ENCODE measurements at regions not wholly inside any gene's neighbourhood (a gene's known extent, or its start where the extent isn't known, plus 50 kb on each side); places are given as distances from the start of the nearest gene placed in this dataset.

GRCh38 chr7:22676385-22676784, 50.6 kb upstream of the IL6 start:
- WGBS, 2 donors, result 89 to 96% methylated on average over 2 of the region's 2 CpGs
- peaks cover 12 to 15% of the 10 kb centered on the region in 2 donors for H3K4me1 ChIP-seq
- H3K4me3 ChIP-seq (replicated peaks in 1 of 3), result no peak overlapping the region
- no peaks in the 10 kb centered on the region for H3K9me3 ChIP-seq
- no peak for DNase-seq
- no peaks in the 10 kb centered on the region for H3K36me3 ChIP-seq
- H3K27me3 ChIP-seq, result no peaks in the 10 kb centered on the region
- H3K27ac ChIP-seq, result no peak overlapping the region
- intact Hi-C loops (cut with DNase I), result no loop called here
- TF ChIP-seq POLR2A (IDR thresholded peaks at IDR 0.05), result no peak
- TF ChIP-seq, protein P1, sequence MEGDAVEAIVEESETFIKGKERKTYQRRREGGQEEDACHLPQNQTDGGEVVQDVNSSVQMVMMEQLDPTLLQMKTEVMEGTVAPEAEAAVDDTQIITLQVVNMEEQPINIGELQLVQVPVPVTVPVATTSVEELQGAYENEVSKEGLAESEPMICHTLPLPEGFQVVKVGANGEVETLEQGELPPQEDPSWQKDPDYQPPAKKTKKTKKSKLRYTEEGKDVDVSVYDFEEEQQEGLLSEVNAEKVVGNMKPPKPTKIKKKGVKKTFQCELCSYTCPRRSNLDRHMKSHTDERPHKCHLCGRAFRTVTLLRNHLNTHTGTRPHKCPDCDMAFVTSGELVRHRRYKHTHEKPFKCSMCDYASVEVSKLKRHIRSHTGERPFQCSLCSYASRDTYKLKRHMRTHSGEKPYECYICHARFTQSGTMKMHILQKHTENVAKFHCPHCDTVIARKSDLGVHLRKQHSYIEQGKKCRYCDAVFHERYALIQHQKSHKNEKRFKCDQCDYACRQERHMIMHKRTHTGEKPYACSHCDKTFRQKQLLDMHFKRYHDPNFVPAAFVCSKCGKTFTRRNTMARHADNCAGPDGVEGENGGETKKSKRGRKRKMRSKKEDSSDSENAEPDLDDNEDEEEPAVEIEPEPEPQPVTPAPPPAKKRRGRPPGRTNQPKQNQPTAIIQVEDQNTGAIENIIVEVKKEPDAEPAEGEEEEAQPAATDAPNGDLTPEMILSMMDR (IDR thresholded peaks at IDR 0.05), result no peak

- intact Hi-C loops (cut with DNase I), result no loop called here
- H3K4me3 ChIP-seq (replicated peaks in 1 of 3), result no peak overlapping the region
- DNase-seq, result peak in 1 of 2 donors; percentile 17
- TF ChIP-seq, protein P1 (IDR thresholded peaks at IDR 0.05), result no peak
- no peak for TF ChIP-seq POLR2A (IDR thresholded peaks at IDR 0.05)
- no peak overlapping the region for H3K27ac ChIP-seq
- H3K36me3 ChIP-seq, result no peaks in the 10 kb centered on the region
- no peaks in the 10 kb centered on the region for H3K27me3 ChIP-seq
- H3K9me3 ChIP-seq, result no peaks in the 10 kb centered on the region
- 71 to 90% methylated on average over 2 of the region's 2 CpGs for WGBS, 2 donors
- peaks cover 14 to 15% of the 10 kb centered on the region in 2 donors for H3K4me1 ChIP-seq
Measured at GRCh38 chr7:22675917-22676343, 51.1 kb upstream of the IL6 start.

DNA sequence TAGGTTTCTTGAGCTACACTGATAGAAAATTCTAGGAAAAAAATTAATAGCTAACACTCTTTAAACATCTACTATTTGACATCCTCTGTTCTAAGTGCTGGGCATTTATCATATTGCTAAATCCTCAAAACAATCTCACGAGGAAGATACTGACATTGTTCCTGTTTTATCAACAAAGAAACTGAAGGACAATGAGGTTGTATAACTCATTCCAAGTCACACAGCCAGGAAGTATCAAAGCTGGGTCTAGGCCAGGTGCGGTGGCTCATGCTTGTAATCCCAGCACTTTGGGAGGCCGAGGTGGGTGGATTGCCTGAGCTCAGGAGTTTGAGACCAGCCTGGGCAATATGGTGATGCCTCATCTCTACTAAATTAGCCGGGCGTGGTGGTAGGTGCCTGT, 51.6 kb upstream of the IL6 start:
- H3K27ac ChIP-seq, result no peak overlapping the region
- no peak for TF ChIP-seq POLR2A (IDR thresholded peaks at IDR 0.05)
- TF ChIP-seq, protein P1 (IDR thresholded peaks at IDR 0.05), result no peak

DNA sequence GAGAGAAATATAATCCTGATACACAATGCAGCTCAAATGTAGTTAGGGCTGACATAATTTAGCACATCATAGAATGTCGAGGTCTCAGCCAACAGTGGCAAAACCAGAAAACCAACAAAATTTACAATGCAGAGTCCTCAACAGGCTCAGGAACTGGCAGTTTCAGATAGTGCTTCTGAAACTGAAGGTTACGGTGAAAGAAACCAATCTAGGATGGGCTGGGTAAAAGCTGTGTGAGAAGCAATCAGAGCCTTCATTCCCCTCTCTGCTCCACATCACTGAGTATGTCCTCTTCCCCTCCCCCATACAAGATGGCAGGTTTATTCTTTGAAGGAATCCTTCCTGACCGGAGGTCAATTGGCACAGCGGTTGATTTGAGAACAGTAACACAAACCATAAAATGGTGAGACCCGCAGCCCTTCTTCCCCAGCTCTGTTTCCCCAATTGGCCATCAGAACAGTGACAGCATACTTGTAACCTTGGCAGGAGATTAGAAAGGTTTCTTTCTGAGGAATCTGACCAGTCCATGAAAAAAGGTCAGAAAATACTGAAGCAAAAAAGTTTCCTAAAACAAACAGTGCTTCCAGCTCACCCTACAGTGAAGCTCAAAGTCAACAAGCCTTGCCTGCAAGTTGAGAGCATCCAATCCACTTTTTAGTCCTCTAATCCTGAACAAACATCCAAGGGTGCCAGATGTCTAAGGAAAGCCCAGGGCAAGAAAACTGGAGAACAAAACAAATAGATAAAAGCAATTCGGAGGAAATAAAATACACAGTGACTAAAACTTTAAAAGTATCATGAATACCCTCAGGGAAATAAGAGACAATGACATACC, 53.9 kb upstream of the IL6 start:
- no peak for TF ChIP-seq POLR2A (IDR thresholded peaks at IDR 0.05)
- TF ChIP-seq, protein P1 (IDR thresholded peaks at IDR 0.05), result no peak
- 26 to 33% methylated on average over 6 of the region's 6 CpGs for WGBS, 2 donors
- intact Hi-C loops (cut with DNase I), result no loop called here

More for the DNA sequence above, 51.6 kb upstream of the IL6 start:
- intact Hi-C loops (cut with DNase I), result no loop called here
- no peak overlapping the region for H3K4me3 ChIP-seq (replicated peaks in 1 of 3)
- no peaks in the 10 kb centered on the region for H3K36me3 ChIP-seq
- DNase-seq, result no peak
- no peaks in the 10 kb centered on the region for H3K9me3 ChIP-seq
- WGBS, 2 donors, result 85 to 93% methylated on average over 5 of the region's 5 CpGs
- H3K27me3 ChIP-seq, result no peaks in the 10 kb centered on the region
- peaks cover 14 to 15% of the 10 kb centered on the region in 2 donors for H3K4me1 ChIP-seq

DNA sequence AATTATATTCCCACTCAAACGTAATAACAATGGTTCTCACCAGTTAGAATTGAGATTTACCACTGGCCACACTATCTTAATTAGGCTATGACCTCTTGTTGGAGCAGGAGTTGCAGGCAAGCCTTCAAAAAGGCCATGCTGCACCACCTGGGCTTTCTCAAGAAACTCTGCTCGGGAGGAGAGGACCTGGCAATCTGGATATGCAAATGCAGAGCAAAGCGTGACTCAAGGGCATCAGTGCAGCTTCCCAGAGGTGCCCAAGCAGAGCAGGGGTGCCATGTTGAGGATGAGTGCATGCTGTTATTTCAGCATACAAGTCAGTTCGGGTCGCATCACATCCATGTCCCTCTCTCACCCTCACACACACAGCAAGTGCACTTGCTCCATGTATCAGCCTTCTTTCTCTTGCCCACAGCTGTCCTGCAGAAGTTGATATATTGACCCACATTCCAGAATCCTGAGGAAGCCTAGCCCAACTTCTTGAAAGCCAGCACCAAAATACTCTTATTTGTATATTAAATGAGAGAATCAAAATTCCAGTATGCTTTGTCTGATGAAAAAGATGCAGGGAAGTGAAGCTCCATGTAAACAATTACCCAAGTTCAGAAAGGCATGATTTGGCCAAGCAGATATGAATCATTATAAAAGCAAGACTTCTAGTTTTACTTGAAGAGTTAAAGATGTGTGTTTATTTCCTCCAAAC, 55.7 kb upstream of the IL6 start:
- H3K4me1 ChIP-seq, result peaks cover 14 to 15% of the 10 kb centered on the region in 2 donors
- peak in 1 of 2 donors; percentile 14 for DNase-seq
- no peak overlapping the region for H3K27ac ChIP-seq
- no peaks in the 10 kb centered on the region for H3K27me3 ChIP-seq
- H3K36me3 ChIP-seq, result no peaks in the 10 kb centered on the region
- TF ChIP-seq, protein P1 (IDR thresholded peaks at IDR 0.05), result no peak
- no peak for TF ChIP-seq POLR2A (IDR thresholded peaks at IDR 0.05)
- no peaks in the 10 kb centered on the region for H3K9me3 ChIP-seq
- WGBS, 2 donors, result 80 to 81% methylated on average over 5 of the region's 5 CpGs
- intact Hi-C loops (cut with DNase I), result no loop called here
- no peak overlapping the region for H3K4me3 ChIP-seq (replicated peaks in 1 of 3)

More for the DNA sequence above, 53.9 kb upstream of the IL6 start:
- Histone ChIP-seq H3K4me3 (replicated peaks in 1 of 3) (no peak overlapping the region), H3K27me3 (no peaks in the 10 kb centered on the region), H3K9me3 (no peaks in the 10 kb centered on the region), H3K27ac (peak overlapping the region; percentile 15 to 39 (median 19)), H3K4me1 (peaks cover 14 to 15% of the 10 kb centered on the region in 2 donors), H3K36me3 (no peaks in the 10 kb centered on the region)
- peak in 1 of 2 donors; percentile 27 for DNase-seq

Measured in thyroid gland (tissue), 4 donors.